GM19193 (cell line): ENCODE measurements at regions not wholly inside any gene's neighbourhood (a gene's known extent, or its start where the extent isn't known, plus 50 kb on each side); places are given as distances from the start of the nearest gene placed in this dataset.

Source experiments
- POLR2A ChIP-seq: IDR thresholded peaks from 4 replicates; pipeline ENCODE4 v1.6.1; 2011; ENCODE audit not compliant: insufficient read depth, insufficient read length; ENCODE audit errors: extremely low read depth

GRCh38 chr12:128163086-128163485, 103.9 kb upstream of the TMEM132C start:
- TF ChIP-seq POLR2A, result no peak

GRCh38 chr12:128164533-128164932, 102.4 kb upstream of the TMEM132C start:
- no peak for TF ChIP-seq POLR2A

DNA sequence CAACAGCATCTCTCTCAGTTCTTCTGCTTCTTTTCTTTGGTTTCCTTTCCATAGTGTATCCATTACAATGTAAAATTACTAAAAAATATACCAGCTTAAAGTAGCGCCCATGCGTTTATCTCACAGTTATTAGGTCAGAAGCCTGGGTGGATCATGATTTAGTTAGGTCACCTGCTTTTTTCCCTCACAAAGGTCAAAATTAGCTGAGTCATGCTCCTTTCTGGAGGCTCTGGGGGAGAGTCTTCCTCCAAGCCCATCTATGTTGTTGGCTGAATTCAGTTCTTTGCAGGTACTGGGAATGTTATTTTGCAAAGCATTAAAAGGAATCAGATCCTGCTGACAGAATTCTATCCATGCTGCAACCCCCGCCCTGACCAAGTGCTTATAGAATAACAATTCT, 101.6 kb upstream of the TMEM132C start:
- TF ChIP-seq POLR2A, result no peak

GRCh38 chr12:128168273-128168672, 98.7 kb upstream of the TMEM132C start:
- TF ChIP-seq POLR2A, result no peak

DNA sequence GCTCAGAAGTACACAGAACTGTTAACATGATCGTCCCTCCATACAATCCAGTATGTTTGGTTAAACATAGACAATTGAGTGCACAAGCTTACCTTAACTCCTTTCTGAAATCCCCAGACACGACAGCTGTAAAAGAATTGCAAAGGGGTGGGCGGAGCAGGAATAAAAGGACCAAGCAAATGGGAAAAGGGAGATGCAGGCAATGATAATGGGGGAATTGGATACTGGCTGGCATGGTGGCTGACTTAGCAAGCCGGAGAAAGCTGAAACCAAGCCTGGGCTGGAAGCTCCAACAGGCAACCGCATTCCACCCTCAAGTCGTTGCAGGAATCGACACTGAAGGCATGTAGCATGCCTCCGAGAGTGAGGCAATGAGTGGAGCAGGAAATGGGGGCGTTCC, 96.8 kb upstream of the TMEM132C start:
- no peak for TF ChIP-seq POLR2A

DNA sequence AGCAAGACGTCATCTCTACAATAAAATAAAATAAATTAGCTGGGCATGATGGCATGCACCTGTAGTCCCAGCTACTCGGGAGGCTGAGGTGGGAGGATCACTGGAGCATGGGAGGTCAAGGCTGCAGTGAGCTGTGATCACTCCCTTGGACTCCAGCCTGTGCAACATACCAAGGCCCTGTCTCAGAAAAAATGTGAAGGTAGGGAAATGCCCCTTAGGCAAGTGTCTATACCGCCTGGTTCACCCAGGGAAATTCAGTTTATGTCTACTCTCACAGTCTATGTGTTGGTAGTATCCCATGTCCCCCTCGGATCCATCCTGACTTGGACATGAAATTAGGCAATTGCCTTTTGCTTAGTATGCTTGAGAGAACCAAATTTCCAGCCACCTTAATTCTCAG, 88.4 kb upstream of the TMEM132C start:
- TF ChIP-seq POLR2A, result no peak

DNA sequence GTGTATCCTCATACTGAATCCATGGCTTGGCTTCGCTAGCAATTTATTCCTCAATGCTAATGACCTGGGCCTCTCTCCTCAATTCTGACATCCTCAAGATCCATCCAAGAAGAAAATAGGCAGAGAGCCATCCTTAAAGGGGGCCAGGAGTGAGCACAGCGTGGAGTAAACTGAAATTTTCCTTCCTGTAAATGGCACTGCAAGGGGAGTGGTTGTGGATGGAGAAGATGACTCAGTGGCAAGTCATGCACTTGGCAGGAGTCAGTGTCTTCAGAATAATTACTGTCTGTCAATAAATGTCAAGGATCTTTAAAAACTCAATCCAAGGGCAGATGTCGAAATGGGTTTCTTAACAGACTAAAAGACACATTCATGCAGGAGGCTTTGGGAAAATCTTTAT, 88.0 kb upstream of the TMEM132C start:
- TF ChIP-seq POLR2A, result no peak

DNA sequence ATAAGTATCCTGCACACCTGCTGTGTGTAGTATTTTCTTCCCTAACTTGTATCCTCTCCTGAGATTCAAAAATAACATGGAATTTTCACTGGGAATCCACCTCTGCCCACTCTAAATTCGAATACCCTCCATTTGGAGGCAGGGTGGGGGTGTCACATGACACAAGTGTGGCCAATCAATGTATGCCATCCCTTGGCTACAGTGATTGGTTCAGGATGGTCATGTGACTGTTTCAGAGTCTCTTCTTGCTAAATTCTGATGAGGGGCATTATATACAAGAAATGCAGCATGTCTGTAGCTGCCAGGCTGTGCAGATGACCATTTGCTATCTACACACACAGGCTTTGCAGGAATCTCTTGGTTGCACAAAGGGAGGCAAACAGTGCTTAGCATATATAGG, 86.8 kb upstream of the TMEM132C start:
- no peak for TF ChIP-seq POLR2A

- TF ChIP-seq POLR2A, result no peak
Measured at GRCh38 chr12:128190052-128190451, 76.9 kb upstream of the TMEM132C start.

DNA sequence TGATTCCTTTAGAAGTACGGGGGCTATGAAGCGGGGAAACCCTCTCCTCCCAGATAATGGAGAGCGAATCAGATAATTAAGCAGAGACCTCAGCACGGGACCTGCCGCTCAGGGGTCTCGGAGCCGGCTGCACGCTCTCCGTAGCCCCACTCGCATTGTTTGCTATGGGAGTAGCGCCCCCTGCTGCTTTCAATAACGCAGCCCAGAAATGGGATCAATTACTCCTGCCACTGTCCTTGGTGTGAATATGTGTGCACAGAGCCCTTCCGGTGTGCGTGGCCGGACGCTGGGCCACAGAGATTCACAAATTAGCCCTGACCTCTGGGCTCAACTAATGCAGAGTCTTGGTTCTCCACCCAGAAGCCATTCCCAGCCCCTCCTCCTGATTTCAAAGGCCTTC, 76.4 kb upstream of the TMEM132C start:
- no peak for TF ChIP-seq POLR2A

- TF ChIP-seq POLR2A, result no peak
Measured at GRCh38 chr12:128191380-128191779, 75.6 kb upstream of the TMEM132C start.

DNA sequence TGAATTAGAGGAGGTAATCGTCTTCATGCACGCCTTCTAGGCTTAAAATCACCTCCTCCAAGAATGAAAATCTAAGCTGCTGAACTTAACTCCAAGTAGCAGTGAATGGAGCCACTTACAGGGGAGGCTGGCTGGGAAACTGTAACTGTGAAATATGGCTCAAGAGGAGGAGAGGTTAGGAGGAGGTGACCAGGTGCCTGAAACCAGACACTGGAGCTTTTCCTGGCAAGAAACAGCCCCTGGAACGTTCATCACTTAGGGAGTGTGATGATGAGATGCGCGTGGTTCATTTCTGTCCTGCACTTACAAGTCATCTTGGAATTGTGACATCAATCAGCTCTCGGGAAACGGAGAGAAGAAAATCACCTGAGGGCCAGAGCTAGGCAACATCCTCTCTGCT, 62.3 kb upstream of the TMEM132C start:
- no peak for TF ChIP-seq POLR2A

DNA sequence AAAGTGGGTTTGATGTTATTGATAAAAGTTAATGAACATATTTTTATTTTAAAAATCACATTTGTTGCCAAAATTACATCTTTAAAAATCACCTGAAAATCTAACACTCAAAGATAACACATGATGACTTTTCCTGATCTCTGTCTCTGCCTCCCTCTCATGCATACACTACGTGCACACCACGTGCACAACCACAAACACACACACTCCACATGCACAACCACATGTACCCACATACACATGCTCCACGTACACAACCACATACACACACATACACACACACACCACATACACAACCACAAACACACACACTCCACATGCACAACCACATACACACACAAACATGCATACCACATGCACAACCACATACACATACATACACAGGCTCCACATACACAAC, 61.8 kb upstream of the TMEM132C start:
- TF ChIP-seq POLR2A, result no peak

DNA sequence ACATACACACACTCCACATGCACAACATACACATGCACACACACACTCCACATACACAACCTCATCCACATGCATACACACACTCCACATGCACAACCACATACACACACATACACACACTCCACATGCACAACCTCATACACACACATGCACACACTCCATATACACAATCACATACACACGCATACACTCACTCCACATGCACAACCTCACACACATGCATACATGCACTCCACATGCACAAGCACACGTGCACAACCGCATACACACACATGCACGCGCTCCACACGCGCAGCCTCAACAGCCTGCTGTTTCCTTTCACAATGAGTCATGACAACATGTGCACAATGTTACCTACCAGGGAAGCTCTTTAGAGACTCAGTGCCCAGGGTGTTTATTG, 61.2 kb upstream of the TMEM132C start:
- no peak for TF ChIP-seq POLR2A
